Keratinocyte (primary cell): ENCODE measurements at regions not wholly inside any gene's neighbourhood (a gene's known extent, or its start where the extent isn't known, plus 50 kb on each side); places are given as distances from the start of the nearest gene placed in this dataset.

Experiments used
- DNase-seq: peaks from one replicate; pipeline ENCODE4 v3.0.0-alpha.2; 2011; ENCODE audit warnings: low read depth, missing footprints, low spot score
- FAIRE-seq: peaks from 2 replicates; lab custom pipeline; 2011; peaks lifted over from hg19 to GRCh38; lab: Jason Lieb, UNC
- H2AFZ ChIP-seq: 2 replicates; pipeline ENCODE4 v1.6.0; 2012; ENCODE audit warnings: low read length, control low read depth, inconsistent platforms; ENCODE audit not compliant: control insufficient read depth
- H3K27ac ChIP-seq: 2 replicates; pipeline ENCODE4 v1.5.1; 2011; ENCODE audit warnings: low read length; ENCODE audit not compliant: control insufficient read depth, insufficient read depth
- H3K27me3 ChIP-seq: 3 replicates; pipeline ENCODE4 v1.6.0; 2011; ENCODE audit warnings: low read length; ENCODE audit not compliant: control insufficient read depth, insufficient read depth; ENCODE audit errors: extremely low read depth
- H3K36me3 ChIP-seq, 2 experiments: 2 replicates in 1 of 2; 3 replicates in 1 of 2; pipeline ENCODE4 v1.5.1; 2011; ENCODE audit warnings: low read length in 2 of 2, mild to moderate bottlenecking in 1 of 2; ENCODE audit not compliant: control insufficient read depth in 2 of 2, insufficient read depth in 2 of 2; ENCODE audit errors: extremely low read depth in 1 of 2
- H3K4me1 ChIP-seq: 3 replicates; pipeline ENCODE4 v1.5.1; 2011; ENCODE audit warnings: low read length; ENCODE audit not compliant: control insufficient read depth, insufficient read depth; ENCODE audit errors: extremely low read depth
- H3K4me2 ChIP-seq: 3 replicates; pipeline ENCODE4 v1.6.0; 2011; ENCODE audit warnings: low read depth, low read length; ENCODE audit not compliant: control insufficient read depth, insufficient read depth; ENCODE audit errors: extremely low read depth
- H3K4me3 ChIP-seq, 3 experiments: fragments of 200-600 bp in 1 of 3; sonication (generic) in 1 of 3; 2 replicates in 2 of 3; 3 replicates in 1 of 3; pipeline ENCODE4 v1.5.1; 2011 to 2016; ENCODE audit warnings: low read length in 3 of 3, mild to moderate bottlenecking in 3 of 3, control low read depth in 2 of 3, inconsistent platforms in 1 of 3, low read depth in 1 of 3, mixed read lengths in 1 of 3, mixed run types in 1 of 3, moderate library complexity in 1 of 3; ENCODE audit not compliant: control insufficient read depth in 2 of 3, insufficient read depth in 2 of 3; ENCODE audit errors: extremely low read depth in 1 of 3
- H3K79me2 ChIP-seq: 2 replicates; pipeline ENCODE4 v1.6.0; 2012; ENCODE audit warnings: low read length; ENCODE audit not compliant: control insufficient read depth, insufficient read depth
- H3K9ac ChIP-seq: 3 replicates; pipeline ENCODE4 v1.6.0; 2011; ENCODE audit warnings: low read length; ENCODE audit not compliant: control insufficient read depth, insufficient read depth; ENCODE audit errors: extremely low read depth
- H3K9me1 ChIP-seq: 3 replicates; pipeline ENCODE4 v1.6.0; 2011; ENCODE audit warnings: low read length; ENCODE audit not compliant: control insufficient read depth, insufficient read depth; ENCODE audit errors: extremely low read depth
- H3K9me3 ChIP-seq: 2 replicates; pipeline ENCODE4 v1.5.1; 2012; ENCODE audit warnings: low read depth, low read length; ENCODE audit not compliant: control insufficient read depth
- H4K20me1 ChIP-seq: 3 replicates; pipeline ENCODE4 v1.6.0; 2011; ENCODE audit warnings: low read length; ENCODE audit not compliant: control insufficient read depth, insufficient read depth; ENCODE audit errors: extremely low read depth
- CTCF ChIP-seq, 3 experiments: IDR thresholded peaks in 1 of 3; conservative IDR thresholded peaks in 1 of 3; optimal IDR thresholded peaks in 1 of 3; 2 replicates in 2 of 3; 3 replicates in 1 of 3; pipeline versions ENCODE3 to v1.5.1; 2011; ENCODE audit warnings: low read length in 3 of 3, mild to moderate bottlenecking in 3 of 3, moderate library complexity in 2 of 3, control low read depth in 1 of 3, inconsistent platforms in 1 of 3; ENCODE audit not compliant: insufficient read depth in 2 of 3; ENCODE audit errors: extremely low read depth in 1 of 3
- EZH2 ChIP-seq: IDR thresholded peaks from one replicate; pipeline ENCODE4 v1.6.1; 2012; ENCODE audit warnings: inconsistent platforms, mild to moderate bottlenecking, low read length, moderate library complexity
- dilution Hi-C: fragments of 300-500 bp; cut with MboI; formaldehyde crosslinking; loops from one replicate; pipeline ENCODE4 v1.7.0; 2020; ENCODE audit warnings: low sequenced_read_pairs; ENCODE audit not compliant: extremely low pct_ligation_motif_present

GRCh38 chr4:140243278-140243753 is 89.3 kb upstream of the MAML3 start:
- dilution Hi-C loops: no loop called here
- Histone ChIP-seq H3K79me2 (no peaks in the 10 kb centered on the region), H3K27me3 (no peaks in the 10 kb centered on the region), H3K9ac (no peak overlapping the region), H4K20me1 (no peaks in the 10 kb centered on the region), H3K27ac (no peak overlapping the region), H3K4me1 (no peaks in the 10 kb centered on the region), H3K9me3 (no peaks in the 10 kb centered on the region), H3K36me3 (no peaks in the 10 kb centered on the region), H3K4me3 (no peak overlapping the region), H3K9me1 (no peaks in the 10 kb centered on the region), H3K4me2 (no peak overlapping the region), H2AFZ (peak overlapping the region; percentile 55)
- no peak for FAIRE-seq
- TF ChIP-seq EZH2 (no peak), CTCF (optimal IDR thresholded peaks at IDR 0.05 in 1 of 3, IDR thresholded peaks at IDR 0.05 in 1 of 3, conservative IDR thresholded peaks at IDR 0.05 in 1 of 3; ENCODE audit: extremely low read depth in 1 of 3, insufficient read depth in 2 of 3, low read length in 3 of 3) (no peak)
- DNase-seq: no peak

- Histone ChIP-seq H3K27ac (no peak overlapping the region), H3K4me3 (no peak overlapping the region), H3K4me1 (peaks cover 6% of the 10 kb centered on the region), H3K27me3 (no peaks in the 10 kb centered on the region), H3K79me2 (no peaks in the 10 kb centered on the region), H3K9me3 (no peaks in the 10 kb centered on the region), H3K9ac (no peak overlapping the region), H4K20me1 (no peaks in the 10 kb centered on the region), H3K9me1 (no peaks in the 10 kb centered on the region), H3K4me2 (no peak overlapping the region), H2AFZ (peak overlapping the region; percentile 31), H3K36me3 (no peaks in the 10 kb centered on the region)
- no peak for FAIRE-seq
- no peak for DNase-seq
- dilution Hi-C loops: no loop called here
- TF ChIP-seq CTCF (optimal IDR thresholded peaks at IDR 0.05 in 1 of 3, IDR thresholded peaks at IDR 0.05 in 1 of 3, conservative IDR thresholded peaks at IDR 0.05 in 1 of 3; ENCODE audit: extremely low read depth in 1 of 3, insufficient read depth in 2 of 3, low read length in 3 of 3) (no peak), EZH2 (no peak)
Observed at GRCh38 chr4:140242357-140243277, 88.6 kb upstream of the MAML3 start.
